ENCODE measurements at regions not wholly inside any gene's neighbourhood (a gene's known extent, or its start where the extent isn't known, plus 50 kb on each side); places are given as distances from the start of the nearest gene placed in this dataset.
"Not testable (repeated sequence)": the region's sequence is repeated elsewhere in the genome, so short reads cannot be mapped to it uniquely, and the experiment has no call there.

DNA sequence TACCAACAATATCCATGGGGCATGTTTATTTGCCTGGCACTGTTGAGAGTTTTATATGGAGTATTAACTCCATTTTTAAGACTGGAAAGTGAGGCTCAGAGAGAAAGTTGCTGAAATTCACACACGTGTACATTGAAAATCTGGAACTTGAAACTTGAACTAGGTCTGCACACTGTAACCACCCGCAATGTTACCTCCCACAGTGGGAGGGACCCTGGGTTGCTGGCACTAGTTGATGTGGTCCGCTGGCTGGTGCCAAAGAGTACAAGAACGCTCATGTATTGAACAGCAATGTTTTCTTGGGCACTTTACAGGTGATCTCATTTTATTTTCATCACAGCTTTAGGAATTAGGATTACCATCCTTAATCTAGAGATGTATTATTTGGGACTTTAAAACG, 253.2 kb downstream of the INHBA start:
- H3K4me3 Mint-ChIP-seq: no peak overlapping the region
- H3K4me1 Mint-ChIP-seq (ENCODE audit: low read depth): no peaks in the 10 kb centered on the region
- no peaks in the 10 kb centered on the region for H3K27me3 Mint-ChIP-seq (ENCODE audit: low read depth)
- H3K9me3 Mint-ChIP-seq: peaks cover 15% of the 10 kb centered on the region
- no peak overlapping the region for H3K27ac Mint-ChIP-seq
- no peaks in the 10 kb centered on the region for H3K36me3 Mint-ChIP-seq (ENCODE audit: low read depth)

DNA sequence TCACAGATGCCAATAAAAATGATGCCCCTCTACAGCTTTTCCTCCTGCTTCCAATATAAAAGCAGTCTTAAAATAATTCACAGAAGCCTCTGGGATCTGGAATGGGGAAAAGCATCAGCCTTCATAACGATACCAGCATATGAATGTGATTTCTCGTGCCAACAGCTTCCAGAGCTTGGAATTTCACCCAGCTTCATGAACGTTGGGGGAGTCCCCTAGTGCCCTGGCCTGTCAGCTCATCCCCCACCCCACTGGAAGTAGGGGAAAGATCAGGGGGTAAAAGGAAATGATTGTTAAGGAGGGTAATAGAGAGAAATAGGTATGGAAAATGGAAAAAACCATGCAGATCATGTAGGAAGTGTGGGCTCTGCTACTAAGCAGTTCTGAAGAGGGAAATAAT, 253.6 kb downstream of the INHBA start:
- Mint-ChIP-seq H3K36me3 (ENCODE audit: low read depth) (no peaks in the 10 kb centered on the region), H3K4me3 (no peak overlapping the region)

DNA sequence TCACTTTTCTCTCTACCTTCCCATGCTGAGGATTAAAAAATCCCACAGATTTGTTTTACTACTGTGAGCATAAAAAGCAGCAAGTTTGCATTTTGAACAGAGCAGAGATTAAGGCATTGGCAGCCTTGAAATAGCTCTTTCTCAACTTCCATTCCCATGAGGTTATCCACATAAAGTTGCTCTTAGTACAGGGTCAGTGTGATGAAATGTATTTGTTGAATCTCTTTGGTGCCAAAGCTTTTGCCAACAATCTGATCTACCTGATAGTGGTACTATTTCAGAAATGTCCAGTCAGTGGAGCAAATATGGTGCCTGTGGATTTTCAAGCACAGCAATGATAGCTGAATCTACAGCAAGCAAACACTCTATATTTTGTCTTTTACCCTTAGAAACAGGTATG, 254.8 kb downstream of the INHBA start:
- H3K4me1 Mint-ChIP-seq (ENCODE audit: low read depth): no peaks in the 10 kb centered on the region

More for the DNA sequence above, 253.6 kb downstream of the INHBA start:
- H3K27me3 Mint-ChIP-seq (ENCODE audit: low read depth): no peaks in the 10 kb centered on the region
- no peak overlapping the region for H3K27ac Mint-ChIP-seq
- H3K9me3 Mint-ChIP-seq: peaks cover 15% of the 10 kb centered on the region
- no peaks in the 10 kb centered on the region for H3K4me1 Mint-ChIP-seq (ENCODE audit: low read depth)

DNA sequence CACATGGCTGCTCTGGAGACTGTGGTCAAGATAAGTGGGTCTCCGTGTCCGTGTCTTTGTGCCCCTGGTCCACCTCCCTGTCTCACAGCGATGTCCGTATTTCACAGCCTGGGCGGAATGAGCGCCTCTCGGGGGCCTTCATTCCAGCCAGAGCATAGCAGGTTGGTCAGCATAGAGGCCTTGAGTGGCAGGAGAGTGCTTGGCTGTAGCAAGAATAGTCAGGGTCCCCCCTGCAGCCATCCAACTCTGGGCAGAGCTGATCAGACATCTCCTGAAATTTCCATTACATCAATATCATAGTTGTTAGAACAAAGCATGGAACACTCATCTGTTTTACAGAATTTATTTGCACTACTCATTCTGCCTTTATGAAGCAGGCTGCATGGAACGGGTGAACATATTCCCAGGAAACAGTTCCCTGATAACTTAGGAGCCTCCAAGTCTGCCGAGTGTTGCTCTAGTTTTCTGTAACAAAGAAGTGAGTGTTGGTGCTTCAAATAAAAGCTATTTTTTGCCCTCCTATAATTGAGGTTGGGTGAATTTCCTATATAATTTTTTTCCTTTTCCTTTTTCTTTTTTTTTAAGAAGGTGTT, 255.3 kb downstream of the INHBA start:
- Mint-ChIP-seq H3K9me3 (peaks cover 17% of the 10 kb centered on the region), H3K27ac (no peak overlapping the region)

More for the DNA sequence above, 254.8 kb downstream of the INHBA start:
- no peak overlapping the region for H3K27ac Mint-ChIP-seq
- H3K36me3 Mint-ChIP-seq (ENCODE audit: low read depth): no peaks in the 10 kb centered on the region
- peaks cover 14% of the 10 kb centered on the region for H3K9me3 Mint-ChIP-seq
- H3K4me3 Mint-ChIP-seq: no peak overlapping the region
- H3K27me3 Mint-ChIP-seq (ENCODE audit: low read depth): no peaks in the 10 kb centered on the region

DNA sequence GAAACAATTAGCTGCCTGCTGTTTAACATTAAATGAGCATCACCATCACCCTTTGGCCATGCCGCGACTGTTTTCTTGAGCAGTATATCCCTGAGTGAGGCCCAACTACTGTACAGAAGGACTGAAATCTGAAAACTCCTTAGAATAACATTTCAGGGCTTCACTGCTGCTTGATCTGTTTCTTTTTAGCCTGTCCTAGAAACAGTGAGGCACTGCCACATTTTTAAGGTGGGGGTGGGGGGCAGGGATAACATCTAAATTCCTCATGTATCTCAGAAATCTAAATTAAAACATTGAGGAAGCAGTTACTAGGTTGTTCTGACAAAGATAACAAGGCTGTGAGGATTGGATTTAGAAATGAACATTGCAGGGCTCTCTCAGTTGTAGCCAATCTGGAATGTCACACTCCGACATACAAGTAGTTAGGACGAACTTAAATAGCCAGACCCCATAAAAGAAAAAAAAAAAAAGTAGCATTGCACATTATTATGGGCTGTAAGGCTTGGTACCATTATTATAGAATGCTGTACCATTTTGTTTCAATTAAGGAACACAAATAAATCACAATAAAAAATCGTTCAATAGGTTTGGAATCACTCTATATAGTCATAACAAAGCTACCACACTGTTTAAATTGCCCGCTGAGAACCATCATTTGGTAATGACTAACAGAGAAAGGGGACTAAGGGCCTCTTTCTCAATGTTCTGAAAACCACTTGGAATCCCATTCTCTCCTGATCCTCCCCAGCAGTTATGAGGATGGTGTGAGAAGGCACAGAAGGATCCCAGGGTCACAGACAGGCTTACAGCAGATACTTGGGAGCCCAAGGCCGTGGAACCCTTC, 256.1 kb downstream of the INHBA start:
- H3K4me1 Mint-ChIP-seq (ENCODE audit: low read depth): no peaks in the 10 kb centered on the region
- peaks cover 13% of the 10 kb centered on the region for H3K9me3 Mint-ChIP-seq
- no peak overlapping the region for H3K4me3 Mint-ChIP-seq
- no peaks in the 10 kb centered on the region for H3K36me3 Mint-ChIP-seq (ENCODE audit: low read depth)
- H3K27me3 Mint-ChIP-seq (ENCODE audit: low read depth): no peaks in the 10 kb centered on the region
- H3K27ac Mint-ChIP-seq: no peak overlapping the region

More for the DNA sequence above, 255.3 kb downstream of the INHBA start:
- no peaks in the 10 kb centered on the region for H3K36me3 Mint-ChIP-seq (ENCODE audit: low read depth)
- no peaks in the 10 kb centered on the region for H3K4me1 Mint-ChIP-seq (ENCODE audit: low read depth)
- H3K27me3 Mint-ChIP-seq (ENCODE audit: low read depth): no peaks in the 10 kb centered on the region
- H3K4me3 Mint-ChIP-seq: no peak overlapping the region

DNA sequence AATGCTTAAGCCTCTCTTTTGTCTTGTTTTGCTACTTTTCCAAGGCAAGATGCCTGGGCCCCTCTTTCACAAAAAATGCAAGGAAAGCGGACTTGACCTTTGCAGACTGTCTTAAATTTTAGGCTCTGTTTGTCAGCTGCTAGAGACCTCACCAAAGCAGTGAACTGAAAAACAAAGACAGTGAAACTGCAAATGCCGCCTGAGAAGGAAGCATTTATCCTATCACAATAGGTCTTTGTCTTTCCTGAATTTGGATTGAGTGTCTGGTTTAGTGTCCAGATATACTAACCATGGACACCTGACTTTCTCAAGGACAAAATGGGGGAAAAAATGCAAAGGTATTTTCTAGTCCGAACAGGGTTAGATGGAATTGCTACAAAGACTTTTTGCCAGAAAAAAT, 256.9 kb downstream of the INHBA start:
- no peak overlapping the region for H3K4me3 Mint-ChIP-seq
- no peaks in the 10 kb centered on the region for H3K36me3 Mint-ChIP-seq (ENCODE audit: low read depth)
- H3K9me3 Mint-ChIP-seq: peaks cover 13% of the 10 kb centered on the region
- no peaks in the 10 kb centered on the region for H3K4me1 Mint-ChIP-seq (ENCODE audit: low read depth)
- H3K27me3 Mint-ChIP-seq (ENCODE audit: low read depth): no peaks in the 10 kb centered on the region
- H3K27ac Mint-ChIP-seq: no peak overlapping the region

DNA sequence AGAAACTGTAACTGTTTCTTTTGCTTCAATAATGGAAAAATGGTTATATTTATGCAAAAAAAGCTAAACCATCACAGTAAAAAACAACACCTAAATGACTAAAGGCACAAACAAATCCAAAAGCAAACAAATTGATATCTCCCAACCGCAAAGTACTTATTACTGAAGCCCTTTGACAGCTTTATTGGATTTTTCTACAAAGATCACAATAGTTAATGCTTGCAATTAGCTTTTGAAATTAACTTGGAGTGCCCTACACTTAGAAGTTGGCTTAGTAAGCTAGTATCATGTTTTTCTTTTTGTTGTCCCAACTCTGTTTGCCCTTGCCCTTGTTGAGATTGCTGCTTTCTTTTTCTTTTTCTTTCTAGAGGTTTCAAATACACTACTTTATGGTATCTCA, 257.5 kb downstream of the INHBA start:
- H3K27ac Mint-ChIP-seq: no peak overlapping the region
- H3K36me3 Mint-ChIP-seq (ENCODE audit: low read depth): no peaks in the 10 kb centered on the region
- H3K4me1 Mint-ChIP-seq (ENCODE audit: low read depth): no peaks in the 10 kb centered on the region
- H3K9me3 Mint-ChIP-seq: peaks cover 12% of the 10 kb centered on the region
- no peak overlapping the region for H3K4me3 Mint-ChIP-seq
- no peaks in the 10 kb centered on the region for H3K27me3 Mint-ChIP-seq (ENCODE audit: low read depth)

DNA sequence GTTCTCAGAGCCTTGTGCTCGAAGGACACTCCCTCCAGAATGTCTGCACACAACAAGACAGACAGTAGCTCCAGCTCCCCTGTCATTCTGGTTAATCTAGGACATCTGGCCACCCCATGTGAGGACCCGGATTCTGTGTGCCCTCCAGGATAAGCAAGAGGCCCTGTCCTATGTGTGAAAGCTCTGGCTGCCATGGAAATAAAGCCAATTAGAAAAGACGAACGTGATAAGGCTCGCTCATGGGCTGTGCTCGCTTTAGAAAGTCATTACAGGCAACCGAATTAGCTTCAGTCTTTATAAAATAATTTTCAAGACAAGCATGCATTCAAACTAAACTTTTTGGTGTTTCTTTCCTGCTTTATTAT, 263.4 kb downstream of the INHBA start:
- H3K9me3 Mint-ChIP-seq: peaks cover 16% of the 10 kb centered on the region
- H3K4me3 Mint-ChIP-seq: no peak overlapping the region
- no peaks in the 10 kb centered on the region for H3K27me3 Mint-ChIP-seq (ENCODE audit: low read depth)
- no peaks in the 10 kb centered on the region for H3K4me1 Mint-ChIP-seq (ENCODE audit: low read depth)
- no peak overlapping the region for H3K27ac Mint-ChIP-seq
- no peaks in the 10 kb centered on the region for H3K36me3 Mint-ChIP-seq (ENCODE audit: low read depth)

DNA sequence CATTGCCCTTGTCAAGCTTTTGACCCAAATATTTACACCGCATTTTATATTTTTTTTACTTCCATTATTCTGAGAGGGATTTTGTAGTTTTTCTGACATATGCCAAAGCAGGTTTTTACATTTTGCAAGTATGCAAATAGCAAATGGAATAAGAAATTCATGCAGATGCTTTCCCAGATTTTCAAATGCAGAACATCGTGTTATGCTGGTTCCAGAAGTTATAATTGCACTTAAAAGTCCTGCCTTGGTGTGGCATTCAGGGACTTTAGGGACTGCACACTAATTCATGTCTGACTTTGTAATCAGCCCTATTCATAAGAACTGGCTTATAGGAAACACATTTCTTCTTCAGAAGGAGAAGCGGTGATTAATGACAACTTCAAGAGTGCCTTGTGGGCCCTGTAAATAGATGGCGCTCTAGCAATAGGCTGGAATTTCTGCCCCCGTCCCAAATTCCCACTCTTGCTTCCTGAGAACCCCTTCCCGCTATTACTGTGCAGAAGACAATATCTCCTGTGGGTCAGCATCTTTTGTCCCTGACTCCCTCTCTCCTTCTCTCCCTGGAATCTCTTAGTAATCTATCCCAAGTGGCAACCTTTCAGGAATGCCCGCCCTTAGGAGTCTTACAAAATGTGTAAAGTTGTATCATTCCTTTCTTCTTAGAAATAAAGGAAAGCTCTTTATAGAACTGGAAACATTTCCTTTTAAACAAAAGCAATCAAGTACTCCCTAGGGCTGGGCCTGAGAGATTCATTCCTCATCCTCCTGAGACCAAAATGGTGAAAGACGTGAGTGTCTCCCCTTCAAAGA, 264.0 kb downstream of the INHBA start:
- H3K27ac Mint-ChIP-seq: no peak overlapping the region
- H3K9me3 Mint-ChIP-seq: peaks cover 16% of the 10 kb centered on the region
- no peaks in the 10 kb centered on the region for H3K36me3 Mint-ChIP-seq (ENCODE audit: low read depth)
- H3K27me3 Mint-ChIP-seq (ENCODE audit: low read depth): no peaks in the 10 kb centered on the region
- no peak overlapping the region for H3K4me3 Mint-ChIP-seq
- H3K4me1 Mint-ChIP-seq (ENCODE audit: low read depth): no peaks in the 10 kb centered on the region

DNA sequence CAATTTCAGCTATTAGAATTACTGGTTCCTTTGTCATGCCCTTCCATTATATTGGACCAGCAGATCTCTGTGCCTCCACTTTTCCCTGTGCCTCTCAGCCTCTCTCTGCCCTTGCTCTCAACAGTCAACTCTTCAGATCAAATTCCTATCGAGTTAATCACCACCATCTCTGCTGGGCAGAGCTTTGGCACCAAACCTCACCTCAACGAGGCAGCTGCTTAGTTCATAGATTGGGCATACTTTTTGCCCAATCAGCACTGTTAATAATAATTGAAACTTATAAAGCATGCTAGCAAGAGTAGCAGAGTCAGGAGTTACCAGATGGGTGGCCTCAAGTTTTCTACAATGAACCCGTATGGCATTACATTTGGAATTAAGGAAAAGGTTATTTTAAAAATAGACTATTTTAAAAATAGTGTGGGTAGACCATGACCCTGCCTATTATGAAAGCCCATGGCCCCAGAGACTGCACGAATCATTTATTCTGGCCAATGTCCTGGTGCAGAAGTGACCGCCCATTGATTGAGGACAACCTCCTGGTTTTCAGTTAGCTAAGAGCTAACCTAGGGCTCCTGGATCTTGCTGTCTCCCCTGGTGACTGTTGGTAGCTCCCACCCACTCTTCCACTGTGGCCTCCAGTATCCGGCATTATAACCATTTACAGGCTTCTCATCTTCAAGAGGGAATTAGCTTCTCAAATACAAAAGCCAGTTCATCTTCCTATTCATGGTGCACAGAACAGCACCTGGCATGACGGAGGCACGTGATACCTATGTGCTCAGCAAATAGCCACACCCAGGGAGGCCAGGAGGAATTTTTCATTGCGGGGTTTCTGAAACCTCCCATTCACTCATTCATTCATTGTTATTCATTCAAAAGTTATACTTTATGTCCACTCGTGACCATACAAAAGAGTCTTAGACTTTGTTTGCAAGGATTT, 265.4 kb downstream of the INHBA start:
- Mint-ChIP-seq H3K4me1 (ENCODE audit: low read depth) (no peaks in the 10 kb centered on the region), H3K4me3 (no peak overlapping the region), H3K9me3 (peaks cover 14% of the 10 kb centered on the region), H3K36me3 (ENCODE audit: low read depth) (no peaks in the 10 kb centered on the region), H3K27me3 (ENCODE audit: low read depth) (no peaks in the 10 kb centered on the region), H3K27ac (no peak overlapping the region)

DNA sequence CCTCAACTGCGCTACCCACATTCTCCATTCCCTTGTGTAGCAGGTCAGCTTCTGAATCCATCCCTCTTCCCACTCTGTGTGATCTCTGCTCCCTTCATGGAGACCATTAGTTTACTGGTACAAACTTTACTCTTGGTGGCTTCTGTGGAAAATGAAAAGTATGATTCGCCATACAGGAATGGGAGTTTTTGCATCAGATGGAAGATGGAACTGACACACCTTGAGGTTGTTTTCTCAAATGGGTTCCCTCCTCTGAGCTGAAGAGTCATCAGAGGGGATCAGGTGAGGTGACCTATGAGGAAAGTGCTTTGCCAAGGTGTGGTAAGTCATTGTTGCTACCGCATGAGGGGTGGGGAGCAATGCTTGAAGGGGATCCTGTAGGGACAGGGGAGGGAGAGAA, 266.8 kb downstream of the INHBA start:
- peaks cover 24% of the 10 kb centered on the region for H3K9me3 Mint-ChIP-seq
- H3K36me3 Mint-ChIP-seq (ENCODE audit: low read depth): no peaks in the 10 kb centered on the region
- H3K27ac Mint-ChIP-seq: no peak overlapping the region
- no peak overlapping the region for H3K4me3 Mint-ChIP-seq
- no peaks in the 10 kb centered on the region for H3K4me1 Mint-ChIP-seq (ENCODE audit: low read depth)
- no peaks in the 10 kb centered on the region for H3K27me3 Mint-ChIP-seq (ENCODE audit: low read depth)

DNA sequence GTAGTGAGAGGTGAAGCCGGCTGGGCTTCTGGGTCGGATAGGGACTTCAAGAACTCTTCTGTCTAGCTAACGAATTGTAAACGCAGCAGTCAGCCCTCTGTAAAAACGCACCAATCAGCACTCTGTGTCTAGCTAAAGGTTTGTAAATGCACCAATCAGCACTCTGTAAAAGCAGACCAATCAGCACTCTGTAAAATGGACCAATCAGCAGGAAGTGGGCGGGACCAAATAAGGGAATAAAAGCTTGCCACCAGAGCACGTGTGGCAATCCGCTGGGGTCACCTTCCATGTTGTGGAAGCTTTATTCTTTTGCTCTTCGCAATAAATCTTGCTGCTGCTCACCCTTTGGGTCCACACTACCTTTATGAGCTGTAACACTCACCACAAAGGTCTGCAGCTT, 267.9 kb downstream of the INHBA start:
- not testable (repeated sequence) for H3K27me3 Mint-ChIP-seq (ENCODE audit: low read depth); H3K36me3 Mint-ChIP-seq (ENCODE audit: low read depth); H3K27ac Mint-ChIP-seq; H3K4me3 Mint-ChIP-seq; H3K4me1 Mint-ChIP-seq (ENCODE audit: low read depth)
- H3K9me3 Mint-ChIP-seq: peaks cover 24% of the 10 kb centered on the region

DNA sequence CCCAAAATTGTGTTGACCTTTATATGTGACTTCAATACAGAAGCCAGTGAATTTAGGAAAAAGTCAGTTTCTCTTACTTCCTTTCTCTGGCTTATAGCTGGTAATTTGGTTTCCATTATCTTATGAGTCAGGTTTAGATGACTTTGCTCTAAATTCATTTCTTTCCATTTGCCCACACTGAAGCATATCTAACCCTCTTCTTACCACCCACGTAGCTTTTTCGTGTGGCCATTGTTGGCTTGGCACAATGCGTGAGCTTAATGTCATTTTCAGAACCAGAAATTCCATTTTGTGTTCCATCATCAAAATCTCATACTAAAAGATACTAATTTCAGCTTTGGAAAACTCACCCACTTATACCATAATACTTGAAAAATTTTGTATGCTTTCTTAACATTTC, 271.2 kb downstream of the INHBA start:
- no peak overlapping the region for H3K4me3 Mint-ChIP-seq
- no peaks in the 10 kb centered on the region for H3K4me1 Mint-ChIP-seq (ENCODE audit: low read depth)
- H3K9me3 Mint-ChIP-seq: peaks cover 28% of the 10 kb centered on the region
- no peaks in the 10 kb centered on the region for H3K27me3 Mint-ChIP-seq (ENCODE audit: low read depth)
- H3K36me3 Mint-ChIP-seq (ENCODE audit: low read depth): no peaks in the 10 kb centered on the region
- no peak overlapping the region for H3K27ac Mint-ChIP-seq

DNA sequence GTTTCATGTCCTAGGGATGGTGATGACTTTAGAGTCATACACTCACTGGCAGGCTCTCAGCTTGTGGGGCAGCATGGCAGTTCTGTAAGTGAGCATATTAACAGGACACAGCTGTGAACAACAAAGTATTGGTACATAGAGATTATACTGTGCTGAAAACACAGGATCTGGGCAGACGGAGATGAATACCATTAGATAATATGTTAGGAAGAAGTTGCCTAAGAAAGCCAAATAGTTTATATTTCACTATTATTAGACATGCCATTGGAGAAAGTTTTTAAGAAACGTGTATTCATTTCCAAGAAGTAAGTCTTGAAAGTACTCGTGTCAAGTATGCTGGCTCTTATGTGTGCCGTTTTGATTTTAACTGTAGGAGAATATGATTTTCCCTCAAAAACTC, 274.5 kb downstream of the INHBA start:
- Mint-ChIP-seq H3K9me3 (peaks cover 28% of the 10 kb centered on the region), H3K4me3 (no peak overlapping the region), H3K4me1 (ENCODE audit: low read depth) (no peaks in the 10 kb centered on the region), H3K36me3 (ENCODE audit: low read depth) (no peaks in the 10 kb centered on the region), H3K27me3 (ENCODE audit: low read depth) (no peaks in the 10 kb centered on the region), H3K27ac (no peak overlapping the region)
